Liver (tissue), 8 donors: ENCODE measurements at regions not wholly inside any gene's neighbourhood (a gene's known extent, or its start where the extent isn't known, plus 50 kb on each side); places are given as distances from the start of the nearest gene placed in this dataset.

Experiments
- DNase-seq: peaks from one replicate; pipeline ENCODE4 v3.0.0-alpha.2; 2017; ENCODE audit warnings: low spot score
- H3K27ac ChIP-seq, 2 donors: one replicate each; pipeline ENCODE4 v1.7.0; 2013; ENCODE audit warnings: inconsistent platforms in 2 of 2, low read length in 2 of 2, control low read depth in 1 of 2, low read depth in 1 of 2, mild to moderate bottlenecking in 1 of 2
- H3K27me3 ChIP-seq, 4 donors: one replicate each; pipeline versions ENCODE4 v1.6.1 to v1.7.0; 2013; ENCODE audit warnings: low read length in 3 of 4, inconsistent platforms in 1 of 4, mild to moderate bottlenecking in 1 of 4, moderate library complexity in 1 of 4; ENCODE audit not compliant: control insufficient read depth in 4 of 4, insufficient read depth in 4 of 4
- H3K36me3 ChIP-seq, 4 donors: one replicate each; pipeline versions ENCODE4 v1.6.1 to v1.7.0; 2013; ENCODE audit warnings: low read length in 3 of 4, mild to moderate bottlenecking in 3 of 4, low read depth in 1 of 4, moderate library complexity in 1 of 4; ENCODE audit not compliant: control insufficient read depth in 4 of 4, insufficient read depth in 3 of 4
- H3K4me1 ChIP-seq, 4 donors: one replicate each; pipeline versions ENCODE4 v1.6.1 to v1.7.0; 2013; ENCODE audit warnings: low read length in 3 of 4, mild to moderate bottlenecking in 3 of 4, moderate library complexity in 1 of 4; ENCODE audit not compliant: control insufficient read depth in 4 of 4, insufficient read depth in 4 of 4
- H3K4me3 ChIP-seq, 3 donors: one replicate each; pipeline versions ENCODE4 v1.6.1 to v1.7.0; 2013; ENCODE audit warnings: low read length in 3 of 3, control low read depth in 1 of 3, low read depth in 1 of 3, mild to moderate bottlenecking in 1 of 3
- H3K9ac ChIP-seq, 2 donors: one replicate each; pipeline ENCODE4 v1.7.0; 2013; ENCODE audit warnings: low read length in 2 of 2, mild to moderate bottlenecking in 2 of 2, moderate library complexity in 2 of 2, control low read depth in 1 of 2, low read depth in 1 of 2
- H3K9me3 ChIP-seq, 4 donors: one replicate each; pipeline versions ENCODE4 v1.6.1 to v1.7.0; 2013; ENCODE audit warnings: low read length in 3 of 4; ENCODE audit not compliant: control insufficient read depth in 4 of 4
- EGR1 ChIP-seq, 2 donors: IDR thresholded peaks; 2 replicates each; pipeline ENCODE4 v1.6.1; 2016 to 2018; ENCODE audit warnings: antibody characterized with exemption in 2 of 2, low read depth in 2 of 2
- FOXA1 ChIP-seq: IDR thresholded peaks from 2 replicates; pipeline ENCODE4 v1.6.1; 2016; ENCODE audit warnings: antibody characterized with exemption
- FOXA2 ChIP-seq: IDR thresholded peaks from 2 replicates; pipeline ENCODE4 v1.6.1; 2016; ENCODE audit warnings: antibody characterized with exemption
- GABPA ChIP-seq, 2 donors: IDR thresholded peaks in 1 of 2; conservative IDR thresholded peaks in 1 of 2; 2 replicates each; pipeline ENCODE4 v1.6.1; 2016; ENCODE audit warnings: antibody characterized with exemption in 2 of 2, mild to moderate bottlenecking in 1 of 2, moderate library complexity in 1 of 2
- HNF4A ChIP-seq, 2 donors: conservative IDR thresholded peaks; 2 replicates each; pipeline ENCODE4 v1.6.1; 2016; ENCODE audit warnings: antibody characterized with exemption in 2 of 2, mild to moderate bottlenecking in 2 of 2
- HNF4G ChIP-seq: IDR thresholded peaks from 2 replicates; pipeline ENCODE4 v1.6.1; 2016; ENCODE audit warnings: antibody characterized with exemption
- JUND ChIP-seq, 2 donors: IDR thresholded peaks; 2 replicates each; pipeline ENCODE4 v1.6.1; 2016; ENCODE audit warnings: antibody characterized with exemption in 2 of 2
- NR2F2 ChIP-seq: IDR thresholded peaks from 2 replicates; pipeline ENCODE4 v1.6.1; 2016; ENCODE audit warnings: antibody characterized with exemption
- RAD21 ChIP-seq, 2 donors: IDR thresholded peaks; 2 replicates each; pipeline ENCODE4 v1.6.1; 2016; ENCODE audit warnings: antibody characterized with exemption in 2 of 2, mild to moderate bottlenecking in 2 of 2
- REST ChIP-seq: IDR thresholded peaks from 2 replicates; pipeline ENCODE4 v1.6.1; 2016; ENCODE audit warnings: antibody characterized with exemption, mild to moderate bottlenecking
- RXRA ChIP-seq, 2 donors: IDR thresholded peaks; 2 replicates each; pipeline ENCODE4 v1.6.1; 2017 to 2018; ENCODE audit warnings: antibody characterized with exemption in 2 of 2, mild to moderate bottlenecking in 1 of 2
- SP1 ChIP-seq: IDR thresholded peaks from 2 replicates; pipeline ENCODE4 v1.6.1; 2018; ENCODE audit warnings: antibody characterized with exemption, mild to moderate bottlenecking
- TAF1 ChIP-seq: conservative IDR thresholded peaks from 2 replicates; pipeline ENCODE4 v1.6.1; 2016; ENCODE audit warnings: antibody characterized with exemption, mild to moderate bottlenecking
- YY1 ChIP-seq: IDR thresholded peaks from 2 replicates; pipeline ENCODE4 v1.6.1; 2016; ENCODE audit warnings: antibody characterized with exemption, mild to moderate bottlenecking
- WGBS: extraction: QIAGEN DNeasy Blood & Tissue Kit; methylation state at CpG from one replicate; pipeline ENCODE4 v1.1.7; 2013; 5-methylcytosine and 5-hydroxymethylcytosine counted together
- TF ChIP-seq, protein P1 (sequence below): fragments of 150-350 bp; IDR thresholded peaks from 2 replicates; pipeline ENCODE4 v1.5.1; 2017; ENCODE audit warnings: improper control_type of control experiment, low read depth, low read length; ENCODE audit not compliant: missing input control
- TF ChIP-seq, protein P2 (sequence below): IDR thresholded peaks from 2 replicates; pipeline ENCODE4 v1.6.1; 2016; ENCODE audit warnings: antibody characterized with exemption
- TF ChIP-seq, protein P3 (sequence below): IDR thresholded peaks from 2 replicates; pipeline ENCODE4 v1.6.1; 2016; ENCODE audit warnings: antibody characterized with exemption
- donor health status: healthy.
- donor health status: healthy.
- donor health status: healthy.
- donor health status: healthy.
- donor health status: healthy.

DNA sequence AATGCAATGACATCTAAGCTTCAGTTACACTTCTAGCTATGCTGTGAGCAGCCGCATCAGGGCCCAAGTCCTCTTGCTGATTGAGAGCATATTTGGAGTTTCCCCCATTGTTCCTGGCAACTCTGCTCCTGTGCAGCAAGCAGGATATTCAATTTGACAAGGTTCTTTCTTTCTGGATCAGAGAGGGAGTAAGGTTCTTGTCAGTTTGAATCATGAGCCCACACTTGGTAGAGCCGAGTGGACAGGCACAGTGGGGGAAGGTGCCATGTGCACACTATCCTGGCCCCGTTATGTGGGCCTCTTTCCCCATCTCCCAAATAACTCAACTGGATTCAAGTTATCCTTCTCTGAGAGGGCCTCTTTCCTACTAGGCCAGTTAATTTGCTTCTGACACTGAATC, 385.4 kb downstream of the ZIC1 start (continued):
- TF ChIP-seq HNF4G (no peak), EGR1 (IDR thresholded peaks at IDR 0.05; ENCODE audit: low read depth in 2 of 2) (no peak), FOXA1 (no peak), RXRA (IDR thresholded peaks at IDR 0.05) (no peak)
- TF ChIP-seq, protein P1, sequence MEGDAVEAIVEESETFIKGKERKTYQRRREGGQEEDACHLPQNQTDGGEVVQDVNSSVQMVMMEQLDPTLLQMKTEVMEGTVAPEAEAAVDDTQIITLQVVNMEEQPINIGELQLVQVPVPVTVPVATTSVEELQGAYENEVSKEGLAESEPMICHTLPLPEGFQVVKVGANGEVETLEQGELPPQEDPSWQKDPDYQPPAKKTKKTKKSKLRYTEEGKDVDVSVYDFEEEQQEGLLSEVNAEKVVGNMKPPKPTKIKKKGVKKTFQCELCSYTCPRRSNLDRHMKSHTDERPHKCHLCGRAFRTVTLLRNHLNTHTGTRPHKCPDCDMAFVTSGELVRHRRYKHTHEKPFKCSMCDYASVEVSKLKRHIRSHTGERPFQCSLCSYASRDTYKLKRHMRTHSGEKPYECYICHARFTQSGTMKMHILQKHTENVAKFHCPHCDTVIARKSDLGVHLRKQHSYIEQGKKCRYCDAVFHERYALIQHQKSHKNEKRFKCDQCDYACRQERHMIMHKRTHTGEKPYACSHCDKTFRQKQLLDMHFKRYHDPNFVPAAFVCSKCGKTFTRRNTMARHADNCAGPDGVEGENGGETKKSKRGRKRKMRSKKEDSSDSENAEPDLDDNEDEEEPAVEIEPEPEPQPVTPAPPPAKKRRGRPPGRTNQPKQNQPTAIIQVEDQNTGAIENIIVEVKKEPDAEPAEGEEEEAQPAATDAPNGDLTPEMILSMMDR, result no peak

DNA sequence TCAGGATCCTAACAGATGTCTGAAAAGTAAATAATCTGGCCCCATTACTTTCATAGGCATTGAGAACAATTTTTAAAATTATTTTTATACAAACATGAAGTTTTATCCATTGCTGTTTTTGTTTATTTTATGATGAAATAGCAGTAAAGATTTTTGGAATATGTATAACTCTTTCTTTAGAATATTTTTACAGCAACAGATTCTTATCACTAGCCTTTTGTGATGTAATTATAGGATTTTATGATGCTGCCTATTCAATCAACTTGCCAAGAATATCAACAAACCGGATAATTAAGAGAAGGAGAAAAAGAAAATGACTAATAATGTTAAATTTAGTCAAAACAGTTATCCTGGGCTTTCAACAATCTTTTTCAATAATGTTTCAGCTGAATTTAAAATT, 386.3 kb downstream of the ZIC1 start:
- H3K27me3 ChIP-seq, result no peaks in the 10 kb centered on the region
- no peaks in the 10 kb centered on the region for H3K4me1 ChIP-seq
- no peak overlapping the region for H3K9ac ChIP-seq
- H3K9me3 ChIP-seq, result no peaks in the 10 kb centered on the region
- no peak overlapping the region for H3K27ac ChIP-seq
- H3K36me3 ChIP-seq, result no peaks in the 10 kb centered on the region
- TF ChIP-seq, protein P2, sequence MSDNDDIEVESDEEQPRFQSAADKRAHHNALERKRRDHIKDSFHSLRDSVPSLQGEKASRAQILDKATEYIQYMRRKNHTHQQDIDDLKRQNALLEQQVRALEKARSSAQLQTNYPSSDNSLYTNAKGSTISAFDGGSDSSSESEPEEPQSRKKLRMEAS, result no peak
- TF ChIP-seq HNF4A (conservative IDR thresholded peaks at IDR 0.05) (no peak), FOXA1 (no peak), FOXA2 (no peak), JUND (IDR thresholded peaks at IDR 0.05) (no peak), REST (no peak), TAF1 (no peak), SP1 (no peak), RAD21 (IDR thresholded peaks at IDR 0.05) (no peak)
- DNase-seq, result no peak
- no peak overlapping the region for H3K4me3 ChIP-seq
- WGBS, result 62% methylated on average over 1 of the region's 1 CpG

DNA sequence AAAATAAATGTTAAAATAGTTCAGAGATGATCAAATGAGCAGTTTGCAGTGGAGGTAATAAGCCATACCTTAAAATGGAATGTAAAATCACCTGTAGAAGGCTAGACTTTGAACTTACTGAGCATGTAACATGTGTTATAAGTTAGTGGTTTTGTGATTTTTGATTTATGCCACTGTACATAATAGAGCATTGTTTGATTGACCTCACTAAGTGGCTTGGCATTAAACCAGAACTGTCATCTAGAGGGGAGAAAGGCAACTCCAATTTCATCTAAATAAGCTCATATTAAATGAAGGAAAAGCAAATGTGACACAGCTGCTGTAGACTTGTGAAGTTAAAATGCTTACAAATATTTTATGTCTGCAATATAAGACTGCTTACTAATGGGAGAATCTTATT, 387.9 kb downstream of the ZIC1 start:
- TF ChIP-seq FOXA2, result no peak
- no peak for TF ChIP-seq HNF4G
- TF ChIP-seq EGR1 (IDR thresholded peaks at IDR 0.05; ENCODE audit: low read depth in 2 of 2), result no peak
- no peak for TF ChIP-seq JUND (IDR thresholded peaks at IDR 0.05)
- TF ChIP-seq, protein P2, result no peak
- TF ChIP-seq, protein P3, sequence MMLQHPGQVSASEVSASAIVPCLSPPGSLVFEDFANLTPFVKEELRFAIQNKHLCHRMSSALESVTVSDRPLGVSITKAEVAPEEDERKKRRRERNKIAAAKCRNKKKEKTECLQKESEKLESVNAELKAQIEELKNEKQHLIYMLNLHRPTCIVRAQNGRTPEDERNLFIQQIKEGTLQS, result no peak
- no peak for TF ChIP-seq RXRA (IDR thresholded peaks at IDR 0.05)
- no peak for TF ChIP-seq YY1
- no peak for TF ChIP-seq HNF4A (conservative IDR thresholded peaks at IDR 0.05)
- TF ChIP-seq, protein P1, result no peak
- TF ChIP-seq FOXA1, result no peak
- TF ChIP-seq GABPA (IDR thresholded peaks at IDR 0.05 in 1 of 2, conservative IDR thresholded peaks at IDR 0.05 in 1 of 2), result no peak
- no peak for TF ChIP-seq TAF1
- TF ChIP-seq NR2F2, result no peak
- TF ChIP-seq SP1, result no peak
- no peak for TF ChIP-seq REST
- no peak for DNase-seq
- Histone ChIP-seq H3K9me3 (no peaks in the 10 kb centered on the region), H3K27ac (no peak overlapping the region), H3K27me3 (no peaks in the 10 kb centered on the region), H3K4me1 (no peaks in the 10 kb centered on the region), H3K4me3 (no peak overlapping the region), H3K9ac (no peak overlapping the region), H3K36me3 (no peaks in the 10 kb centered on the region)
